SU-DHL-6 (cell line): ENCODE measurements at regions not wholly inside any gene's neighbourhood (a gene's known extent, or its start where the extent isn't known, plus 50 kb on each side); places are given as distances from the start of the nearest gene placed in this dataset.

Experiments
- H2AFZ ChIP-seq: fragments of 200-600 bp; sonication (generic); 2 replicates; pipeline ENCODE4 v1.6.1; 2014; ENCODE audit warnings: low read depth, mild to moderate bottlenecking, moderate library complexity, mixed read lengths, antibody characterized with exemption, low read length; ENCODE audit not compliant: severe bottlenecking
- H3F3A ChIP-seq: fragments of 200-600 bp; shearing (Covaris generic); 2 replicates; pipeline ENCODE4 v1.6.0; 2016; ENCODE audit warnings: antibody characterized with exemption, mild to moderate bottlenecking; ENCODE audit not compliant: insufficient read depth
- H3K27ac ChIP-seq: fragments of 200-600 bp; sonication (generic); 2 replicates; pipeline ENCODE4 v1.5.1; 2016; ENCODE audit warnings: low read depth, mild to moderate bottlenecking, low read length, moderate library complexity, mixed read lengths
- H3K27me3 ChIP-seq: fragments of 200-600 bp; sonication (generic), shearing (Covaris generic); 2 replicates; pipeline ENCODE4 v1.6.0; 2014; ENCODE audit warnings: mild to moderate bottlenecking, low read length
- H3K36me3 ChIP-seq: fragments of 200-600 bp; sonication (generic); 2 replicates; pipeline ENCODE4 v1.6.1; 2014; ENCODE audit warnings: mild to moderate bottlenecking, low read length, mixed read lengths
- H3K4me2 ChIP-seq: fragments of 300-600, 200-600 bp; shearing (Covaris generic), sonication (generic); 2 replicates; pipeline ENCODE4 v1.6.0; 2014; ENCODE audit warnings: low read length, low read depth, mild to moderate bottlenecking; ENCODE audit not compliant: poor library complexity, severe bottlenecking
- H3K4me3 ChIP-seq: fragments of 200-600 bp; sonication (generic); 2 replicates; pipeline ENCODE4 v1.5.1; 2014; ENCODE audit warnings: antibody characterized with exemption, low read length, mild to moderate bottlenecking, mixed read lengths; ENCODE audit not compliant: insufficient read depth, poor library complexity, severe bottlenecking
- H3K79me2 ChIP-seq: fragments of 200-600 bp; sonication (generic); 2 replicates; pipeline ENCODE4 v1.6.1; 2014; ENCODE audit warnings: mild to moderate bottlenecking, low read length, moderate library complexity; ENCODE audit not compliant: insufficient read depth
- H3K9ac ChIP-seq: fragments of 200-600 bp; sonication (generic); 2 replicates; pipeline ENCODE4 v1.7.0; 2014; ENCODE audit warnings: mild to moderate bottlenecking, low read length
- H3K9me2 ChIP-seq: fragments of 200-600 bp; sonication (generic); replicated peaks from 2 replicates; pipeline ENCODE4 v1.6.1; 2014; ENCODE audit warnings: low read length; ENCODE audit not compliant: insufficient read depth
- H3K9me3 ChIP-seq: fragments of 200-600 bp; sonication (generic); 2 replicates; pipeline ENCODE4 v1.6.1; 2014; ENCODE audit warnings: low read length, mixed read lengths; ENCODE audit not compliant: insufficient read depth
- H4K20me1 ChIP-seq: fragments of 200-600 bp; sonication (generic); 2 replicates; pipeline ENCODE4 v1.6.1; 2014; ENCODE audit warnings: low read depth, mild to moderate bottlenecking, antibody characterized with exemption, low read length, moderate library complexity, mixed read lengths
- EZH2phosphoT487 ChIP-seq: fragments of 200-600 bp; sonication (generic), shearing (Covaris generic); conservative IDR thresholded peaks from 2 replicates; pipeline ENCODE4 v1.6.1; 2018; ENCODE audit warnings: mild to moderate bottlenecking, antibody characterized with exemption, low read length, moderate library complexity, mixed read lengths
- TF ChIP-seq, protein P1 (sequence below): fragments of 200-600 bp; sonication (generic); IDR thresholded peaks from one replicate; pipeline ENCODE4 v1.5.1; 2017; ENCODE audit warnings: antibody characterized with exemption, mild to moderate bottlenecking, low read length, moderate library complexity; ENCODE audit not compliant: insufficient read depth, poor library complexity, severe bottlenecking

DNA sequence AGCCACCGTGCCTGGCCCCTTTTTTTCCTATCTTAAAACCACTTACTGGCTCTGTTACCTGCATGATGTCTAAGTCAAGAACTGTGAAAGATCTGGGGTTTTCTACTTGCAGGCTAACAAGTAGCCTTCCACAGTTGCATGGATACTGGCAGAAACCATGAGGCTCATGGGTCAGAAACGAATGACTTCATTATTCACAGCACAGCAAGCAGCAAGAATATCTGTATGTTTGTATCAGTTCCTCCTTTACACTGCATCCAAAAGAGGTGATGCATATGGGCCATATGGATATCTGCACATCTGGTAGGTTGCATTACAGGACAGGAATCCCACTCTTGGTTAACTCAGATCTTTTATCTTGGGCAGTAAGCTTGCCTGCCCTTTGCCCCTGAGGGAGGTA lies 154.9 kb upstream of the NUDT6 start:
- H4K20me1 ChIP-seq = no peaks in the 10 kb centered on the region
- H3K9me2 ChIP-seq = no peaks in the 10 kb centered on the region
- no peaks in the 10 kb centered on the region for H3F3A ChIP-seq
- H3K9ac ChIP-seq = no peak overlapping the region
- H3K4me2 ChIP-seq = no peak overlapping the region
- no peak overlapping the region for H3K27ac ChIP-seq
- H3K27me3 ChIP-seq = no peaks in the 10 kb centered on the region
- H3K4me3 ChIP-seq = no peak overlapping the region
- no peaks in the 10 kb centered on the region for H3K36me3 ChIP-seq
- H2AFZ ChIP-seq = no peak overlapping the region
- TF ChIP-seq EZH2phosphoT487 = no peak
- TF ChIP-seq, protein P1, sequence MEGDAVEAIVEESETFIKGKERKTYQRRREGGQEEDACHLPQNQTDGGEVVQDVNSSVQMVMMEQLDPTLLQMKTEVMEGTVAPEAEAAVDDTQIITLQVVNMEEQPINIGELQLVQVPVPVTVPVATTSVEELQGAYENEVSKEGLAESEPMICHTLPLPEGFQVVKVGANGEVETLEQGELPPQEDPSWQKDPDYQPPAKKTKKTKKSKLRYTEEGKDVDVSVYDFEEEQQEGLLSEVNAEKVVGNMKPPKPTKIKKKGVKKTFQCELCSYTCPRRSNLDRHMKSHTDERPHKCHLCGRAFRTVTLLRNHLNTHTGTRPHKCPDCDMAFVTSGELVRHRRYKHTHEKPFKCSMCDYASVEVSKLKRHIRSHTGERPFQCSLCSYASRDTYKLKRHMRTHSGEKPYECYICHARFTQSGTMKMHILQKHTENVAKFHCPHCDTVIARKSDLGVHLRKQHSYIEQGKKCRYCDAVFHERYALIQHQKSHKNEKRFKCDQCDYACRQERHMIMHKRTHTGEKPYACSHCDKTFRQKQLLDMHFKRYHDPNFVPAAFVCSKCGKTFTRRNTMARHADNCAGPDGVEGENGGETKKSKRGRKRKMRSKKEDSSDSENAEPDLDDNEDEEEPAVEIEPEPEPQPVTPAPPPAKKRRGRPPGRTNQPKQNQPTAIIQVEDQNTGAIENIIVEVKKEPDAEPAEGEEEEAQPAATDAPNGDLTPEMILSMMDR = no peak
- no peaks in the 10 kb centered on the region for H3K9me3 ChIP-seq
- H3K79me2 ChIP-seq = no peaks in the 10 kb centered on the region

DNA sequence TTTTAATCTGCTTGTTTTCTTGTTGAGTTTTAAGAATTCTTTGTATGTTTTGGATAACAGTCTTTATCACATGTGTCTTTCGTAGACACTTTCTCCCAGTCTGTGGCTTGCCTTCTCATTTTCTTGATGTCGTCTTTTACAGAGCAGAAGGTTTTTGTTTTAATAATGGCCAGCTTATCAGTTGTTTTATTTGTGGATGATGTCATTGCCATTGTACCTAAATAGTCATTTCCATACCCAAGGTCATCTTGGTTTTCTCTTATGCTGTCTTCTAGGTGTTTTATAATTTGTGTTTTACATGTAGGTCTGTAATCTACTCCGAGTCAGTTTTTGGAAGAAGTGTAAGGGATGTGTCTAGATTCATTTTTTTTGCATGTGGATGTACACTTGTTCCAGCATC lies 159.6 kb upstream of the NUDT6 start:
- Histone ChIP-seq H4K20me1 (no peaks in the 10 kb centered on the region), H3F3A (no peaks in the 10 kb centered on the region), H3K79me2 (no peaks in the 10 kb centered on the region), H3K4me3 (no peak overlapping the region), H3K4me2 (no peak overlapping the region), H3K9me3 (no peaks in the 10 kb centered on the region), H3K36me3 (no peaks in the 10 kb centered on the region), H3K9ac (no peak overlapping the region), H3K27ac (no peak overlapping the region), H3K27me3 (no peaks in the 10 kb centered on the region), H3K9me2 (no peaks in the 10 kb centered on the region), H2AFZ (no peak overlapping the region)
- TF ChIP-seq, protein P1 = no peak
- no peak for TF ChIP-seq EZH2phosphoT487

DNA sequence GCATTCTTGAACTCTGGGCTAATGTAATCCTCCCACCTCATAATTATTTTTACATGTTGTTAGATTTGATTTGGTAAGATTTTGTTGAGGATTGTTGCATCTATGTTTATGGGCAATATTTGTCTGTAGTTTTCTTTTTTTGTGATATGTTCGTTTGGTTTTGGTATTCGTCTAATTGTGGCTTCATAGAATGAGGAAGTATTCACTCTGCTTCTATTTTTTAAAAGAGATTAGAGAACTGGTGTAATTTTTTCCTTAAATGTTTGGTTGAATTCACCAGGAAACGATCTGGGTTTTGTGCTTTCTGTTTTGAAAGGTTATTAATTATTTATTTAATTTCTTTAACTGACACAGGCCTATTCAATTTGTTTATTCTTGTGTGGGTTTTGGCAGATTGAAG lies 161.2 kb upstream of the NUDT6 start:
- H2AFZ ChIP-seq = no peak overlapping the region
- H3K9me2 ChIP-seq = no peaks in the 10 kb centered on the region
- no peaks in the 10 kb centered on the region for H3K27me3 ChIP-seq
- no peaks in the 10 kb centered on the region for H3K36me3 ChIP-seq
- peak overlapping the region; percentile 22 for H3K4me2 ChIP-seq
- no peaks in the 10 kb centered on the region for H3K79me2 ChIP-seq
- H3K9ac ChIP-seq = no peak overlapping the region
- H3F3A ChIP-seq = no peaks in the 10 kb centered on the region
- no peak overlapping the region for H3K27ac ChIP-seq
- H3K4me3 ChIP-seq = no peak overlapping the region
- no peaks in the 10 kb centered on the region for H4K20me1 ChIP-seq
- H3K9me3 ChIP-seq = no peaks in the 10 kb centered on the region
- no peak for TF ChIP-seq EZH2phosphoT487
- TF ChIP-seq, protein P1 = no peak
